GM23248 (cell line): ENCODE measurements at regions not wholly inside any gene's neighbourhood (a gene's known extent, or its start where the extent isn't known, plus 50 kb on each side); places are given as distances from the start of the nearest gene placed in this dataset.

Experiments used
- EZH2 ChIP-seq: fragments of 200-600 bp; sonication (generic); IDR thresholded peaks from 2 replicates; pipeline ENCODE4 v1.6.1; 2018; ENCODE audit warnings: antibody characterized with exemption, mild to moderate bottlenecking; ENCODE audit not compliant: insufficient read depth, poor library complexity, severe bottlenecking
- EZH2phosphoT487 ChIP-seq: fragments of 200-600 bp; sonication (generic); IDR thresholded peaks from 2 replicates; pipeline ENCODE4 v1.6.1; 2018; ENCODE audit warnings: antibody characterized with exemption, moderate library complexity, mild to moderate bottlenecking, low read depth; ENCODE audit not compliant: insufficient read depth

- no peak for TF ChIP-seq EZH2
- no peak for TF ChIP-seq EZH2phosphoT487
Measured at GRCh38 chr3:101117465-101117864, 124.2 kb upstream of the ABI3BP start.
